ENCODE measurements at regions not wholly inside any gene's neighbourhood (a gene's known extent, or its start where the extent isn't known, plus 50 kb on each side); places are given as distances from the start of the nearest gene placed in this dataset.

GRCh38 chr4:188841523-188841922 is 702.3 kb downstream of the TRIML1 start:
- H3K4me3 Mint-ChIP-seq (ENCODE audit: low read depth) = no peak overlapping the region
- TF ChIP-seq, protein P1, sequence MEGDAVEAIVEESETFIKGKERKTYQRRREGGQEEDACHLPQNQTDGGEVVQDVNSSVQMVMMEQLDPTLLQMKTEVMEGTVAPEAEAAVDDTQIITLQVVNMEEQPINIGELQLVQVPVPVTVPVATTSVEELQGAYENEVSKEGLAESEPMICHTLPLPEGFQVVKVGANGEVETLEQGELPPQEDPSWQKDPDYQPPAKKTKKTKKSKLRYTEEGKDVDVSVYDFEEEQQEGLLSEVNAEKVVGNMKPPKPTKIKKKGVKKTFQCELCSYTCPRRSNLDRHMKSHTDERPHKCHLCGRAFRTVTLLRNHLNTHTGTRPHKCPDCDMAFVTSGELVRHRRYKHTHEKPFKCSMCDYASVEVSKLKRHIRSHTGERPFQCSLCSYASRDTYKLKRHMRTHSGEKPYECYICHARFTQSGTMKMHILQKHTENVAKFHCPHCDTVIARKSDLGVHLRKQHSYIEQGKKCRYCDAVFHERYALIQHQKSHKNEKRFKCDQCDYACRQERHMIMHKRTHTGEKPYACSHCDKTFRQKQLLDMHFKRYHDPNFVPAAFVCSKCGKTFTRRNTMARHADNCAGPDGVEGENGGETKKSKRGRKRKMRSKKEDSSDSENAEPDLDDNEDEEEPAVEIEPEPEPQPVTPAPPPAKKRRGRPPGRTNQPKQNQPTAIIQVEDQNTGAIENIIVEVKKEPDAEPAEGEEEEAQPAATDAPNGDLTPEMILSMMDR (IDR thresholded peaks at IDR 0.05; ENCODE audit: unreplicated experiment) = no peak
- H3K27ac Mint-ChIP-seq = no peak overlapping the region
- H3K9me3 Mint-ChIP-seq (ENCODE audit: low read depth) = peaks cover 7% of the 10 kb centered on the region
- H3K4me1 Mint-ChIP-seq (ENCODE audit: low read depth) = peaks cover 2% of the 10 kb centered on the region
- DNase-seq (ENCODE audit: low spot score, unreplicated experiment) = no peak
- no peaks in the 10 kb centered on the region for H3K36me3 Mint-ChIP-seq (ENCODE audit: insufficient read depth)
- no peaks in the 10 kb centered on the region for H3K27me3 Mint-ChIP-seq

DNA sequence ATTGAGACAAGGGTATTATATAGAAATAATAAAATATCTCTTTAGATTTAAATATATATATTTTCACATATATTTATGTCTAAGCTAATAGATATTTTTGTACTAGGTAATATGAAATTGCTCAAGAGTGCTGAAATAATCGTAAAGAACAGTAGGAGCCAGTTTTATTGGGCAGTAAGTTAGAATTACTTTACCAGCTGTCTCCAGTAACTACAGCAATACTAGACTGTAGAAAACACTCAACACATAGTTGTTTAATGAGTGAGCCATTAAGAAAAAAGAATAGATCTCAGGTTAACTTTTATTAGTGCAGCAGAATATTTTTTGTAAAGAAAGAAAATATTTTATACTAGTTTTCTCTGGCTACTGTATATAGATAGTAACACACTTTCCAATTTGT is 715.2 kb downstream of the TRIML1 start:
- no peak for DNase-seq (ENCODE audit: low spot score, unreplicated experiment)
- TF ChIP-seq, protein P1 (IDR thresholded peaks at IDR 0.05; ENCODE audit: unreplicated experiment) = no peak
- Mint-ChIP-seq H3K36me3 (ENCODE audit: insufficient read depth) (peaks cover 7% of the 10 kb centered on the region), H3K27me3 (no peaks in the 10 kb centered on the region), H3K9me3 (ENCODE audit: low read depth) (peaks cover 24% of the 10 kb centered on the region), H3K27ac (no peak overlapping the region), H3K4me3 (ENCODE audit: low read depth) (no peak overlapping the region), H3K4me1 (ENCODE audit: low read depth) (peaks cover 1% of the 10 kb centered on the region)

- TF ChIP-seq, protein P1 (IDR thresholded peaks at IDR 0.05; ENCODE audit: unreplicated experiment) = no peak
- Mint-ChIP-seq H3K27ac (no peak overlapping the region), H3K36me3 (ENCODE audit: insufficient read depth) (peaks cover 1% of the 10 kb centered on the region), H3K4me1 (ENCODE audit: low read depth) (peaks cover 1% of the 10 kb centered on the region), H3K4me3 (ENCODE audit: low read depth) (no peak overlapping the region), H3K27me3 (no peaks in the 10 kb centered on the region), H3K9me3 (ENCODE audit: low read depth) (peaks cover 14% of the 10 kb centered on the region)
- DNase-seq (ENCODE audit: low spot score, unreplicated experiment) = no peak
These were observed 719.5 kb downstream of the TRIML1 start for GRCh38 chr4:188858696-188859095.

GRCh38 chr4:188864741-188865140 is 725.5 kb downstream of the TRIML1 start:
- Mint-ChIP-seq H3K4me3 (ENCODE audit: low read depth) (no peak overlapping the region), H3K36me3 (ENCODE audit: insufficient read depth) (no peaks in the 10 kb centered on the region), H3K9me3 (ENCODE audit: low read depth) (peaks cover 9% of the 10 kb centered on the region), H3K27ac (no peak overlapping the region), H3K4me1 (ENCODE audit: low read depth) (no peaks in the 10 kb centered on the region), H3K27me3 (no peaks in the 10 kb centered on the region)
- DNase-seq (ENCODE audit: low spot score, unreplicated experiment) = no peak
- TF ChIP-seq, protein P1 (IDR thresholded peaks at IDR 0.05; ENCODE audit: unreplicated experiment) = no peak

DNA sequence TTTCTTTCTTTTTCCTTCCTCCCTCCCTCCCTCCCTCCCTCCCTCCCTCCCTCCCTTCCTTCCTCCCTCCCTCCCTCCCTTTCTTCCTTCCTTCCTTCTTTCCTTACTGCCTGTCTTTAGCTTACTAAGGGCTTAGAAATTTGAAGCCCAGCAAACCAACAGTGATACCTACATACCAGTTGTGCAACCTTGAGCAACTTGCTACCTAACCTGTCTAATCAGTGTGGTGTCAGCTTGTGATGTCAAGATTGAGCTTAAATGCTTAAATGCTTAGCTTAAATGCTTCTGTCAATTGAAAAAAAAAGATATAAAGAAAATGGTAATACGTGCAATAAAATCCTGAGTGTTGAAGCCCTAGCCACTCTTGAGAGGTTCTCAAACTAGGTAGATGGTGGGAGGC is 728.6 kb downstream of the TRIML1 start:
- no peak overlapping the region for H3K4me3 Mint-ChIP-seq (ENCODE audit: low read depth)
- no peaks in the 10 kb centered on the region for H3K27me3 Mint-ChIP-seq
- H3K4me1 Mint-ChIP-seq (ENCODE audit: low read depth) = no peaks in the 10 kb centered on the region
- DNase-seq (ENCODE audit: low spot score, unreplicated experiment) = no peak
- no peak overlapping the region for H3K27ac Mint-ChIP-seq
- H3K9me3 Mint-ChIP-seq (ENCODE audit: low read depth) = peaks cover 7% of the 10 kb centered on the region
- no peaks in the 10 kb centered on the region for H3K36me3 Mint-ChIP-seq (ENCODE audit: insufficient read depth)
- TF ChIP-seq, protein P1 (IDR thresholded peaks at IDR 0.05; ENCODE audit: unreplicated experiment) = no peak
